ENCODE measurements at regions not wholly inside any gene's neighbourhood (a gene's known extent, or its start where the extent isn't known, plus 50 kb on each side); places are given as distances from the start of the nearest gene placed in this dataset.

- no peak for TF ChIP-seq CTCF (IDR thresholded peaks at IDR 0.05 in 4 of 5, conservative IDR thresholded peaks at IDR 0.05 in 1 of 5)
- TF ChIP-seq POLR2A (IDR thresholded peaks at IDR 0.05), result no peak
These were observed 129.6 kb downstream of the LUZP4 start for GRCh38 chrX:115419069-115419468.
